Right atrium auricular region (tissue), 2 donors: ENCODE measurements at regions not wholly inside any gene's neighbourhood (a gene's known extent, or its start where the extent isn't known, plus 50 kb on each side); places are given as distances from the start of the nearest gene placed in this dataset.

Experiments used
- DNase-seq: peaks from one replicate; pipeline ENCODE4 v3.0.0-alpha.2; 2019; ENCODE audit warnings: low spot score
- H3K27ac ChIP-seq, 2 donors: fragments of 200-600 bp; sonication (generic); 1 replicate in 1 of 2; 2 replicates in 1 of 2; pipeline ENCODE4 v1.5.1; 2016 to 2019
- H3K27me3 ChIP-seq, 2 donors: fragments of 200-600 bp; sonication (generic); one replicate each; pipeline versions ENCODE4 v1.5.1 to v1.6.0; 2017 to 2019
- H3K36me3 ChIP-seq: fragments of 200-600 bp; sonication (generic); one replicate; pipeline ENCODE4 v1.5.1; 2016
- H3K4me1 ChIP-seq, 2 donors: fragments of 200-600 bp; sonication (generic); one replicate each; pipeline versions ENCODE4 v1.5.1 to v1.6.0; 2017 to 2019
- H3K4me3 ChIP-seq, 2 donors: fragments of 200-600 bp; sonication (generic); 1 replicate in 1 of 2; 2 replicates in 1 of 2; pipeline ENCODE4 v1.5.1; 2017 to 2019; ENCODE audit warnings: mild to moderate bottlenecking in 1 of 2, moderate library complexity in 1 of 2
- H3K9me3 ChIP-seq, 2 donors: fragments of 200-600 bp; sonication (generic); one replicate each; pipeline ENCODE4 v1.5.1; 2019
- CTCF ChIP-seq, 2 donors: fragments of 200-600 bp; sonication (generic); IDR thresholded peaks; one replicate each; pipeline ENCODE4 v1.5.1; 2019; ENCODE audit warnings: antibody characterized with exemption in 2 of 2

GRCh38 chr7:41756650-41757182 is 53.8 kb upstream of the INHBA start:
- Histone ChIP-seq H3K27ac (no peak overlapping the region), H3K36me3 (no peaks in the 10 kb centered on the region), H3K4me3 (no peak overlapping the region), H3K9me3 (peaks cover 0 to 14% of the 10 kb centered on the region in 2 donors), H3K27me3 (no peaks in the 10 kb centered on the region), H3K4me1 (no peaks in the 10 kb centered on the region)
- TF ChIP-seq CTCF (IDR thresholded peaks at IDR 0.05) = no peak
- no peak for DNase-seq

- peaks cover 0 to 14% of the 10 kb centered on the region in 2 donors for H3K9me3 ChIP-seq
- no peak overlapping the region for H3K27ac ChIP-seq
- H3K4me3 ChIP-seq = no peak overlapping the region
- no peaks in the 10 kb centered on the region for H3K4me1 ChIP-seq
- no peak for DNase-seq
- no peak for TF ChIP-seq CTCF (IDR thresholded peaks at IDR 0.05)
- no peaks in the 10 kb centered on the region for H3K27me3 ChIP-seq
- no peaks in the 10 kb centered on the region for H3K36me3 ChIP-seq
Measured at GRCh38 chr7:41755096-41755495, 52.2 kb upstream of the INHBA start.

GRCh38 chr7:41754046-41754445 is 51.2 kb upstream of the INHBA start:
- H3K4me3 ChIP-seq = no peak overlapping the region
- no peaks in the 10 kb centered on the region for H3K4me1 ChIP-seq
- H3K9me3 ChIP-seq = peaks cover 0 to 14% of the 10 kb centered on the region in 2 donors
- DNase-seq = no peak
- no peaks in the 10 kb centered on the region for H3K36me3 ChIP-seq
- TF ChIP-seq CTCF (IDR thresholded peaks at IDR 0.05) = no peak
- no peaks in the 10 kb centered on the region for H3K27me3 ChIP-seq
- no peak overlapping the region for H3K27ac ChIP-seq
